GM10266 (cell line): ENCODE measurements at regions not wholly inside any gene's neighbourhood (a gene's known extent, or its start where the extent isn't known, plus 50 kb on each side); places are given as distances from the start of the nearest gene placed in this dataset.

Source experiments
- DNase-seq: peaks from one replicate; pipeline ENCODE4 v3.0.0; 2012; ENCODE audit errors: extremely low spot score
- CTCF ChIP-seq: IDR thresholded peaks from 2 replicates; pipeline ENCODE4 v1.5.1; 2012; ENCODE audit warnings: mild to moderate bottlenecking, low read depth; ENCODE audit not compliant: control insufficient read depth, insufficient read depth; ENCODE audit errors: missing control alignments

- no peak for TF ChIP-seq CTCF
- no peak for DNase-seq
Observed at GRCh38 chr13:65971541-65971940, 1258.6 kb downstream of the PCDH9 start.

GRCh38 chr13:65966991-65967451 is 1263.1 kb downstream of the PCDH9 start:
- DNase-seq: no peak
- TF ChIP-seq CTCF: no peak

GRCh38 chr13:65965501-65965900 is 1264.6 kb downstream of the PCDH9 start:
- no peak for TF ChIP-seq CTCF
- no peak for DNase-seq

- no peak for TF ChIP-seq CTCF
- no peak for DNase-seq
Observed at GRCh38 chr13:65964672-65965071, 1265.5 kb downstream of the PCDH9 start.

DNA sequence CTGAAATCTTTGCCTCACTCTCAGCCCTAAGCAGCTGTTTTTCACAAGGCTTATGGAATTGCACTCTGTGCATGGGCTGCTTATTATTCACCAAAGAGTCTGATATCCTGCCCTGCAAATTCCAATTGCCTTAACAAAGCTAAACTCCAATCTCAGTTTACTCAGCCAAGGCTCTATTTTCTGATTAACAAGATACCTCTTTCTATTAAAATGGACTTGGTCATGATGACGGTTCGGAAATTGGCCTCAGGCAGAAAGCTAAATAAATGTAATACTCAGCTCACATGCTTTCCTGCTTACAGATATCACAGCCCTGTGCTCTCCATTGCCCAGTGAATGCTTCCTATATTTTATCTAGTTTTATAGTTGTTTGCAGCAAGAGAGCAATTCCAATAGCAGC is 1270.8 kb downstream of the PCDH9 start:
- no peak for TF ChIP-seq CTCF
- no peak for DNase-seq

- no peak for TF ChIP-seq CTCF
- no peak for DNase-seq
Observed at GRCh38 chr13:65946387-65946786, 1283.7 kb downstream of the PCDH9 start.

DNA sequence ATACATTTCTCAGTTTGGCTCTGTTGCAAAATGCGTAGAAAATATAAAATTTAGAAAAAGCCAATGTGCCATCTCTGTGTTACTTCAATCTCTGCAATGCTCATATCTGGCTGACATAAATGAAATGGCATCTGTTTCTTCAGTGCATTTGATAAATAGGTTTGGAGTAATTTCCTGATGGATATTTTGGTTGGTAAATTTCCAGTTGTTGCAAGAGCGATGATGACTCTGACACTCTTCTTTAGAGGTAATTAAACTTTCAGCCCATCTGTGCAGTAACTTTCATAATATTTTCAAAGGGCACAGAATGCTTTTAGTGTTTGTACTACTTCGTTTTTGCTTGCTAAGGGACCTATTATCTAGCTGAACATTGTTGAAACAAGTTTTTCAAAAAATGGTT is 1286.4 kb downstream of the PCDH9 start:
- TF ChIP-seq CTCF: no peak
- DNase-seq: no peak
